ENCODE measurements at regions not wholly inside any gene's neighbourhood (a gene's known extent, or its start where the extent isn't known, plus 50 kb on each side); places are given as distances from the start of the nearest gene placed in this dataset.

DNA sequence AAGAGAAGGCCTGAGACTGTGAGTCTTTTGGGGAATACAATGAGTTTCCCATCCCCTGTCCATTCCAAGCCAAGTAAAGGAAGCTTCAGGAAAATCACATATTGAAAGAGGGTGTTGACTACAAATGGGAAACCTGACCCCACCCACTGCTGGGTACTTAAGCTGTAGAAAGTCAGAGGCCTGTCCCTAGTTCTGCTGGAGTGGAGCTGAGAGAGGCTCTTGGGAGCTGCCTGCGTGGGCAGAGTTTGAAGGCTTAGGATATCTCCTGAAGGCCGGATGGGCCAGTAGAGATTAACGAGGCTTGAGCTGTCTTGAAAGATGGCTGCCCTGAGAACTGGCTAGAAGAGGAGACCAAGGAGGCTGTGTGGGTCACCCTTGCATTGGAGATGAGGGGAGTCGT lies 176.2 kb upstream of the NECTIN1 start:
- Histone ChIP-seq H3K9ac (ENCODE audit: insufficient read depth, low read length, poor library complexity, severe bottlenecking) (no peak overlapping the region), H3K4me1 (ENCODE audit: control insufficient read depth in 1 of 2, insufficient read depth in 2 of 2, low read length in 2 of 2) (no peaks in the 10 kb centered on the region), H4K20me1 (ENCODE audit: insufficient read depth, low read length) (no peaks in the 10 kb centered on the region), H3K27me3 (ENCODE audit: control insufficient read depth in 2 of 2, insufficient read depth in 2 of 2, low read length in 2 of 2) (no peaks in the 10 kb centered on the region), H3K9me3 (replicated peaks in 1 of 2; ENCODE audit: control insufficient read depth in 1 of 2, insufficient read depth in 1 of 2, low read length in 2 of 2) (no peaks in the 10 kb centered on the region), H3K4me2 (replicated peaks; ENCODE audit: extremely low read depth, low read length, poor library complexity, severe bottlenecking) (no peak overlapping the region), H3K79me2 (ENCODE audit: insufficient read depth, low read length) (no peaks in the 10 kb centered on the region), H2AFZ (ENCODE audit: insufficient read depth, low read depth, low read length, poor library complexity, severe bottlenecking) (no peak overlapping the region), H3K27ac (ENCODE audit: low read depth in 1 of 2, low read length in 2 of 2) (no peak overlapping the region), H3K4me3 (replicated peaks in 1 of 3; ENCODE audit: low read depth in 2 of 3, low read length in 3 of 3) (no peak overlapping the region), H3K36me3 (replicated peaks in 1 of 2; ENCODE audit: control insufficient read depth in 1 of 2, insufficient read depth in 2 of 2, low read length in 2 of 2) (no peaks in the 10 kb centered on the region)
- no peaks in the 10 kb centered on the region for H3K4me1 Mint-ChIP-seq
- no peak for DNase-seq
- TF ChIP-seq, protein P1, sequence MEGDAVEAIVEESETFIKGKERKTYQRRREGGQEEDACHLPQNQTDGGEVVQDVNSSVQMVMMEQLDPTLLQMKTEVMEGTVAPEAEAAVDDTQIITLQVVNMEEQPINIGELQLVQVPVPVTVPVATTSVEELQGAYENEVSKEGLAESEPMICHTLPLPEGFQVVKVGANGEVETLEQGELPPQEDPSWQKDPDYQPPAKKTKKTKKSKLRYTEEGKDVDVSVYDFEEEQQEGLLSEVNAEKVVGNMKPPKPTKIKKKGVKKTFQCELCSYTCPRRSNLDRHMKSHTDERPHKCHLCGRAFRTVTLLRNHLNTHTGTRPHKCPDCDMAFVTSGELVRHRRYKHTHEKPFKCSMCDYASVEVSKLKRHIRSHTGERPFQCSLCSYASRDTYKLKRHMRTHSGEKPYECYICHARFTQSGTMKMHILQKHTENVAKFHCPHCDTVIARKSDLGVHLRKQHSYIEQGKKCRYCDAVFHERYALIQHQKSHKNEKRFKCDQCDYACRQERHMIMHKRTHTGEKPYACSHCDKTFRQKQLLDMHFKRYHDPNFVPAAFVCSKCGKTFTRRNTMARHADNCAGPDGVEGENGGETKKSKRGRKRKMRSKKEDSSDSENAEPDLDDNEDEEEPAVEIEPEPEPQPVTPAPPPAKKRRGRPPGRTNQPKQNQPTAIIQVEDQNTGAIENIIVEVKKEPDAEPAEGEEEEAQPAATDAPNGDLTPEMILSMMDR (IDR thresholded peaks at IDR 0.05), result no peak
- 100% methylated on average over 4 of the region's 4 CpGs for WGBS (ENCODE audit: insufficient coverage)
- no peaks in the 10 kb centered on the region for H3K9me3 Mint-ChIP-seq
- H3K4me3 Mint-ChIP-seq, result no peak overlapping the region
- peaks cover 15 to 19% (median 15%) of the 10 kb centered on the region in 3 donors for H3K27me3 Mint-ChIP-seq (ENCODE audit: low read depth in 3 of 3)
- intact Hi-C loops (cut with micrococcal nuclease), result no loop called here
- no peak overlapping the region for H3K27ac Mint-ChIP-seq
- no peaks in the 10 kb centered on the region for H3K36me3 Mint-ChIP-seq

DNA sequence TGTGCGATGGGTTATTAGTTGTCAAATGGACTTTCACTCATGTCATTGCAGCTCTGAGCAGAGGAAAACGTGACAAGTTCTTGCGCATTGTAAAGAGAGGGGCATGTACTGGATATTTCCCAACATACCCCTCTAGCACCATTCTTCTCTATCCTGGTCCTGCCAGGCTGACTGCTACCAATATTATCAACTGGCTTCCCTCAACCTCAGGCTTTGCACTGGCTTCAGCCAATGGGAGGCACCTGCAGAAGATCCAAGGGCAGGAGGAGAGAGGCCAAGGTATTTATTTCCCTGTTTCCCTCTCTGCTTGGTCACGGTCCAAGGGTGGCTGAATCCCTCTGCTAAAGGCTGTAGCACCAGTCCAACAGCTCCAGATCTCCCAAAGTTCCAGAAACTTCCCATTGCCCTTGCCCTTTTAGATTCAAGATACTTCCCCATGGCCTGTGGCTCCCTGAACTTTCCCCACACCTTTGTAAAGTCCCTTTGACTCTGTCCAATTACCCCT lies 175.6 kb upstream of the NECTIN1 start:
- Histone ChIP-seq H2AFZ (ENCODE audit: insufficient read depth, low read depth, low read length, poor library complexity, severe bottlenecking) (no peak overlapping the region), H3K4me3 (replicated peaks in 1 of 3; ENCODE audit: low read depth in 2 of 3, low read length in 3 of 3) (no peak overlapping the region), H3K27ac (ENCODE audit: low read depth in 1 of 2, low read length in 2 of 2) (no peak overlapping the region), H3K4me1 (ENCODE audit: control insufficient read depth in 1 of 2, insufficient read depth in 2 of 2, low read length in 2 of 2) (no peaks in the 10 kb centered on the region), H3K9ac (ENCODE audit: insufficient read depth, low read length, poor library complexity, severe bottlenecking) (no peak overlapping the region), H3K36me3 (replicated peaks in 1 of 2; ENCODE audit: control insufficient read depth in 1 of 2, insufficient read depth in 2 of 2, low read length in 2 of 2) (no peaks in the 10 kb centered on the region), H3K4me2 (replicated peaks; ENCODE audit: extremely low read depth, low read length, poor library complexity, severe bottlenecking) (no peak overlapping the region), H4K20me1 (ENCODE audit: insufficient read depth, low read length) (no peaks in the 10 kb centered on the region), H3K27me3 (ENCODE audit: control insufficient read depth in 2 of 2, insufficient read depth in 2 of 2, low read length in 2 of 2) (no peaks in the 10 kb centered on the region), H3K79me2 (ENCODE audit: insufficient read depth, low read length) (no peaks in the 10 kb centered on the region), H3K9me3 (replicated peaks in 1 of 2; ENCODE audit: control insufficient read depth in 1 of 2, insufficient read depth in 1 of 2, low read length in 2 of 2) (no peaks in the 10 kb centered on the region)
- intact Hi-C loops (cut with micrococcal nuclease), result no loop called here
- no peak for DNase-seq
- no peaks in the 10 kb centered on the region for H3K9me3 Mint-ChIP-seq
- H3K27me3 Mint-ChIP-seq (ENCODE audit: low read depth in 3 of 3), result peaks cover 12 to 18% (median 12%) of the 10 kb centered on the region in 3 donors
- H3K4me1 Mint-ChIP-seq, result no peaks in the 10 kb centered on the region
- WGBS (ENCODE audit: insufficient coverage), result 89% methylated on average over 1 of the region's 4 CpGs
- TF ChIP-seq, protein P1 (IDR thresholded peaks at IDR 0.05), result no peak
- H3K4me3 Mint-ChIP-seq, result no peak overlapping the region
- H3K27ac Mint-ChIP-seq, result no peak overlapping the region
- H3K36me3 Mint-ChIP-seq, result no peaks in the 10 kb centered on the region
